Tibial nerve (tissue), 4 donors: ENCODE measurements at regions not wholly inside any gene's neighbourhood (a gene's known extent, or its start where the extent isn't known, plus 50 kb on each side); places are given as distances from the start of the nearest gene placed in this dataset.

Experiments used
- DNase-seq, 2 donors: peaks; one replicate each; pipeline ENCODE4 v3.0.0-alpha.2; 2019; ENCODE audit warnings: low spot score in 2 of 2
- H3K27ac ChIP-seq, 4 donors: fragments of 200-600 bp; sonication (generic) in 3 of 4; one replicate each; pipeline ENCODE4 v1.5.1; 2017 to 2019; ENCODE audit warnings: mild to moderate bottlenecking in 1 of 4
- H3K27me3 ChIP-seq, 2 donors: fragments of 200-600 bp; sonication (generic) in 1 of 2; one replicate each; pipeline versions ENCODE4 v1.5.1 to v1.6.0; 2017 to 2019
- H3K36me3 ChIP-seq, 3 donors: fragments of 200-600 bp; sonication (generic); one replicate each; pipeline ENCODE4 v1.5.1; 2018 to 2019
- H3K4me1 ChIP-seq, 4 donors: fragments of 200-600 bp; sonication (generic) in 3 of 4; one replicate each; pipeline ENCODE4 v1.5.1; 2017 to 2019
- H3K4me3 ChIP-seq, 4 donors: fragments of 200-600 bp; sonication (generic) in 3 of 4; one replicate each; pipeline ENCODE4 v1.5.1; 2017 to 2019; ENCODE audit warnings: mild to moderate bottlenecking in 1 of 4, moderate library complexity in 1 of 4
- H3K9me3 ChIP-seq, 4 donors: fragments of 200-600 bp; sonication (generic) in 3 of 4; one replicate each; pipeline ENCODE4 v1.5.1; 2017 to 2019
- EP300 ChIP-seq, 2 donors: sonication (generic); formaldehyde crosslinking; IDR thresholded peaks; one replicate each; pipeline ENCODE4 v1.6.1; 2017; ENCODE audit warnings: antibody characterized with exemption in 2 of 2, mild to moderate bottlenecking in 1 of 2
- POLR2A ChIP-seq, 2 donors: fragments of 450-650 bp; IDR thresholded peaks; one replicate each; pipeline ENCODE4 v1.6.1; 2017; ENCODE audit warnings: antibody characterized with exemption in 2 of 2, mild to moderate bottlenecking in 2 of 2, moderate library complexity in 2 of 2
- WGBS, 2 donors: methylation state at CpG; one replicate each; pipeline ENCODE4 v1.1.5; 2018; 5-methylcytosine and 5-hydroxymethylcytosine counted together
- TF ChIP-seq, protein P1 (sequence below), 5 experiments: fragments of 200-600 bp in 3 of 5; fragments of 450-650 bp in 2 of 5; sonication (generic) in 3 of 5; IDR thresholded peaks; one replicate each; pipeline ENCODE4 v1.5.1; 2016 to 2019; ENCODE audit warnings: antibody characterized with exemption in 5 of 5, mild to moderate bottlenecking in 3 of 5, moderate library complexity in 2 of 5

DNA sequence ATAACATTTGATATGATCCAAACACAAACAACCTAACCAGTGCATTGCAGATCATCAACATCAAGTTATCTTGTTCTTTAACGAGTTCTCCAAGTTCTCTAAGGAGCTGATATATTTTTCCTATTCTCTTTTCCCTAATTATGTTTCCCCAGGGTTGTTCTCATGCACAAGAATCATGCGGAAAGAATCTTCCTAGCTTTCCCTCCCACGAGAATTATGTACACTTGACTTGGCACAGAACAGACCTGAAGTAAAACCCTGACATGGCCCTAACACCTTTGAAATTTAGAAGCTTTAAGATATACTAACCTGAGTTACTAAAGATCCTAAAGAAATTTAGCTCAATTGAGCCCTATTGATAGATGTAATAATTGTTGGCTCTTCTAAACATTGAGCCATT, 110.7 kb upstream of the FST start:
- H3K27ac ChIP-seq: no peak overlapping the region
- no peaks in the 10 kb centered on the region for H3K4me1 ChIP-seq
- TF ChIP-seq EP300 (IDR thresholded peaks at IDR 0.05) (no peak), POLR2A (IDR thresholded peaks at IDR 0.05) (no peak)
- TF ChIP-seq, protein P1, sequence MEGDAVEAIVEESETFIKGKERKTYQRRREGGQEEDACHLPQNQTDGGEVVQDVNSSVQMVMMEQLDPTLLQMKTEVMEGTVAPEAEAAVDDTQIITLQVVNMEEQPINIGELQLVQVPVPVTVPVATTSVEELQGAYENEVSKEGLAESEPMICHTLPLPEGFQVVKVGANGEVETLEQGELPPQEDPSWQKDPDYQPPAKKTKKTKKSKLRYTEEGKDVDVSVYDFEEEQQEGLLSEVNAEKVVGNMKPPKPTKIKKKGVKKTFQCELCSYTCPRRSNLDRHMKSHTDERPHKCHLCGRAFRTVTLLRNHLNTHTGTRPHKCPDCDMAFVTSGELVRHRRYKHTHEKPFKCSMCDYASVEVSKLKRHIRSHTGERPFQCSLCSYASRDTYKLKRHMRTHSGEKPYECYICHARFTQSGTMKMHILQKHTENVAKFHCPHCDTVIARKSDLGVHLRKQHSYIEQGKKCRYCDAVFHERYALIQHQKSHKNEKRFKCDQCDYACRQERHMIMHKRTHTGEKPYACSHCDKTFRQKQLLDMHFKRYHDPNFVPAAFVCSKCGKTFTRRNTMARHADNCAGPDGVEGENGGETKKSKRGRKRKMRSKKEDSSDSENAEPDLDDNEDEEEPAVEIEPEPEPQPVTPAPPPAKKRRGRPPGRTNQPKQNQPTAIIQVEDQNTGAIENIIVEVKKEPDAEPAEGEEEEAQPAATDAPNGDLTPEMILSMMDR (IDR thresholded peaks at IDR 0.05): no peak
- no peaks in the 10 kb centered on the region for H3K27me3 ChIP-seq
- H3K4me3 ChIP-seq: no peak overlapping the region
- no peaks in the 10 kb centered on the region for H3K36me3 ChIP-seq
- H3K9me3 ChIP-seq: no peaks in the 10 kb centered on the region
- no peak for DNase-seq
- 64 to 67% methylated on average over 3 of the region's 3 CpGs for WGBS, 2 donors

DNA sequence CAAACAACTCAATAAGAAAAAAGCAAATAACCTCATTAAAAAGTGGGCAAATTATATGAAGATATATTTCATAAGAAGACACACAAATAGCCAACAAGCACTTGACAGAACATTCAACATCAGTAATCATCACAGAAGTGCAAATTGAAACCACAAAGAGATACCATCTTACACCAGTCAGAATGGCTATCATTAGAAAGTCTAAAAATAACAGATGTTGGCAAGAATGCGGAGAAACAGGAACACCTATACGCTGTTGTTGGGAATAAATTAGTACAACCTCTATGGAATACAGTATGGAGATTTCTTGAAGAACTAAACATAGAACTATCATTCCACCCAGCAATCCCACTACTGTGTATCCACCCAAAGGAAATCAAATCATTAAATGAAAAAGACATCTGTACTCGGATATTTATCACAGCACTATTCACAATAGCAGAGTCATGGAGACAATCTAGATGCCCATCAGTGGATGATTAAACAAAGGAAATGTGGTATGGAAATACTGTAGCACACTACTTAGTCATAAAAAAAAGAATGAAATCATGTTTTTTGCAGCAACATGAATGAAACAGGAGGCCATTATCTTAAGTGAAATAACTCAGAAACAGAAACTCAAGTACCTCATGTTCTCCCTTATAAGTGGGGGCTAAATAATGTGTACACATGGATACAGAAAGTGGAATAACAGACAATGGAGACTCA, 106.8 kb upstream of the FST start:
- Histone ChIP-seq H3K36me3 (no peaks in the 10 kb centered on the region), H3K4me3 (no peak overlapping the region), H3K27ac (no peak overlapping the region), H3K27me3 (no peaks in the 10 kb centered on the region), H3K9me3 (no peaks in the 10 kb centered on the region), H3K4me1 (no peaks in the 10 kb centered on the region)
- 79% methylated on average over 3 of the region's 3 CpGs for WGBS, 2 donors
- TF ChIP-seq POLR2A (IDR thresholded peaks at IDR 0.05) (no peak), EP300 (IDR thresholded peaks at IDR 0.05) (no peak)
- TF ChIP-seq, protein P1 (IDR thresholded peaks at IDR 0.05): no peak
- DNase-seq: no peak

DNA sequence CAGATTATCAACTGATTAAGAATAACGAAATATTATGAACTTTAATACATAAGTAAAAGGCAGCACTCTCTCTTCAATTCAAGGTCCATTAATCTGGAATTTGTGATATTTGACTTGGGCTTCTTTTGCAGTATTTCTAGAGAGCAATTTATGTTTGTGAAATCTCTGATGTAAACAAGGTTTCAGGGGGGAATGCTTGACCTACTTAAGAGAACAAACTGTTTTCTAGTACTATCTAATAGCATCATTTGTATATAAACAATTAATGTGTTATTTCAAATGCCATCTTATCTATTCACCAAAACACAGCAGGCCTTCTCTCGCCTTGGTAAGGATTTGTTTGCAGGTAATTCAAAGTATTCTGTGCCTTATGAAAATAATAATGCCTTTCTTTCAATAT, 103.6 kb upstream of the FST start:
- H3K27me3 ChIP-seq: no peaks in the 10 kb centered on the region
- TF ChIP-seq POLR2A (IDR thresholded peaks at IDR 0.05) (no peak), EP300 (IDR thresholded peaks at IDR 0.05) (no peak)
- TF ChIP-seq, protein P1 (IDR thresholded peaks at IDR 0.05): no peak
- H3K36me3 ChIP-seq: no peaks in the 10 kb centered on the region
- no peak overlapping the region for H3K4me3 ChIP-seq
- DNase-seq: no peak
- WGBS, 2 donors: 86 to 93% methylated on average over 2 of the region's 2 CpGs
- H3K9me3 ChIP-seq: no peaks in the 10 kb centered on the region
- H3K27ac ChIP-seq: no peak overlapping the region
- no peaks in the 10 kb centered on the region for H3K4me1 ChIP-seq

DNA sequence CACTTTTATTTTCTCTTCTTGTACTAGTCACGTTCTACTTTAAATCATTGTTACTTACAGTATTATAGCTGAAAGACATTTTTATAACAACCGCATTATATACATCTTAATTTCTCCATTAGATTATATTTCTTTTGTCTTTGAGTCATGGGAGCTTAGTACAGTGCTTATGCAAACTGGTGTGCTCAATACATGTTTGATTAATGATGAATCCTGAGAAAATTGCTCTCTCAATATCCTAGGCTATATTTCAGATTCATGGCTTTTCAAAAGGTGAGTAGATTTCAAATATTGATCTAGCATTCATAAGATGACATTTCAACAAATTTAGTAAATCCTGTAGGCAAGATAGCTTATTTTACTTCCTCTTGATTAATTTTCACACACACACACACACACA, 102.2 kb upstream of the FST start:
- TF ChIP-seq EP300 (IDR thresholded peaks at IDR 0.05) (no peak), POLR2A (IDR thresholded peaks at IDR 0.05) (no peak)
- TF ChIP-seq, protein P1 (IDR thresholded peaks at IDR 0.05): no peak
- no peak overlapping the region for H3K27ac ChIP-seq
- no peaks in the 10 kb centered on the region for H3K36me3 ChIP-seq
- no peak overlapping the region for H3K4me3 ChIP-seq
- WGBS, 2 donors: 96 to 97% methylated on average over 2 of the region's 2 CpGs
- no peaks in the 10 kb centered on the region for H3K9me3 ChIP-seq
- H3K4me1 ChIP-seq: no peaks in the 10 kb centered on the region
- no peaks in the 10 kb centered on the region for H3K27me3 ChIP-seq
- DNase-seq: no peak

DNA sequence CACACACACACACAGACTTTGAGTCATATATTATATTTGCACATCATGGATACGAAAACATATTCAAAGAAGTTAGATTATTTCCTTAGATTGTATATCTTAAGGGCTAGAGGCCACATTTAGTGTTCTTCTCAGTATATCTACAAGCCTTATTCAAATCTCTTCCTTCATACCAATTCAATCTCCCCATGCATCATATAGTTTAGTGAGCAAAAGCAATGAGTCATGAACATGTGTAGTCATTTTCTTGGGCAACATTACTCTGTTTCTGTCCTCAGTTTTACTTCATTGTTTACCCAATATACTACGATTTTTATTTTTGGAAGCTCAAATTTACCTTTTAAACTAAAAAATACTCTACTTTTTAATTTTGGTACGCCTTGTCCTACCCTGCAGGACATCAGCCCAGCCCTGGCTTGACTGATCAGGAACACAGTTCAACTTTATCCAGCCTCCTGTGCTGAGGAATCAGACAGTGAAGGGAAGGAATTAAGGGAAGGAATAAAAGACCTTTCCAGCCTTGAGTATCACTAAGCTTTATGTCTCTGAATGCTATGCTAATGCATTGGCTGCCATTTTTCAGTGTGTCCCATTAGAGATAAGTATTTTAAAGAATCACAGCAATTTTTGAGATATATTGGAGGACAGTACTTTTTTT, 101.7 kb upstream of the FST start:
- 84 to 89% methylated on average over 3 of the region's 3 CpGs for WGBS, 2 donors
- TF ChIP-seq EP300 (IDR thresholded peaks at IDR 0.05) (no peak), POLR2A (IDR thresholded peaks at IDR 0.05) (no peak)
- TF ChIP-seq, protein P1 (IDR thresholded peaks at IDR 0.05): no peak
- Histone ChIP-seq H3K27ac (no peak overlapping the region), H3K4me1 (no peaks in the 10 kb centered on the region), H3K36me3 (no peaks in the 10 kb centered on the region), H3K27me3 (no peaks in the 10 kb centered on the region), H3K4me3 (no peak overlapping the region), H3K9me3 (no peaks in the 10 kb centered on the region)
- DNase-seq: no peak
